ENCODE measurements at regions not wholly inside any gene's neighbourhood (a gene's known extent, or its start where the extent isn't known, plus 50 kb on each side); places are given as distances from the start of the nearest gene placed in this dataset.
A peak's percentile ranks its signal among the peaks of the same experiment; 100 is the strongest.

DNA sequence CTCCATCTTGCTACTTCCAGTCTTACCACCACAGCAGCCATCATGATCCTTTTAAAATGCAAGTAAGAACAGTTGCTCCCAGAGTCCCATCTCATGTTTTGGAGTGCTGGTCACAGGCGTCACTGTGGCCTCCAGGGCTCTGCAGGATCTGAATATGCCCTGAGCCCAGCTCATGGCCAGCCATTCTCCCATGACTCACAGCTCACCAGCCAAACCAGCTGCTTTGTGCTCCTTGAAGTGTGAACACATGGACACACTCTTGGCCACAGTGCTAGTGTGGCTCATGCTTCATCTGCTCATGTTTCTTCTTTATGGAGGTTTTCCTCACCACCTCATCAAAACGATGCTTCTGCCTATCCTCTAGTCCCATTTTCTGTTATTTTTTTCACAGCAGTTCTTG lies 466.5 kb downstream of the UQCRFS1 start:
- H3K36me3 ChIP-seq (ENCODE audit: insufficient read depth, low read length), result no peaks in the 10 kb centered on the region
- H3K4me3 ChIP-seq (ENCODE audit: low read depth in 1 of 2, low read length in 2 of 2), result no peak overlapping the region
- H3K27me3 ChIP-seq (ENCODE audit: control insufficient read depth in 1 of 2, insufficient read depth in 2 of 2, low read length in 2 of 2), result no peaks in the 10 kb centered on the region
- no peaks in the 10 kb centered on the region for H3K9me3 ChIP-seq (ENCODE audit: low read length)
- H3K4me1 ChIP-seq (ENCODE audit: insufficient read depth, low read length), result no peaks in the 10 kb centered on the region
- H3K27ac ChIP-seq (ENCODE audit: low read depth, low read length), result no peak overlapping the region
- H3K9ac ChIP-seq (ENCODE audit: low read length), result no peak overlapping the region

DNA sequence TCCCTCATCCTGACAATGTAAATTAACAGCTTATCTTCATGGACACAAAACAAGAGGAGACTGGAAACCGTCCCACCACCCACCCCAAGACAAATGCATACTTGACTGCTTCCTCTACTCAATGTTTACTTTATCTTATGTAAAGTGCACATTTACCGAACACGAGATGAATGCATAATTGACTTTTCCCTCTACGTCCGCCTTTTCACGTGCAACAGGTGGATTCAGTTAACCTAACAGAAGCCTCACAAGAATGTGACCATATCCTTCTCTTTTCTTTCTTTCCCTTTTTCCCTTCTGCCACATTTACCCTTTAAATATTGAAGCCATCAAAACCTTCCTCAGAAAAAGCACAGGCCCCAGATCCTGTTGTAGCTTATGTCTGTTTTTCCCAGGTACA lies 468.0 kb downstream of the UQCRFS1 start:
- Histone ChIP-seq H3K4me1 (ENCODE audit: insufficient read depth, low read length) (no peaks in the 10 kb centered on the region), H3K27me3 (ENCODE audit: control insufficient read depth in 1 of 2, insufficient read depth in 2 of 2, low read length in 2 of 2) (no peaks in the 10 kb centered on the region), H3K36me3 (ENCODE audit: insufficient read depth, low read length) (no peaks in the 10 kb centered on the region), H3K9ac (ENCODE audit: low read length) (no peak overlapping the region), H3K4me3 (ENCODE audit: low read depth in 1 of 2, low read length in 2 of 2) (no peak overlapping the region), H3K9me3 (ENCODE audit: low read length) (no peaks in the 10 kb centered on the region), H3K27ac (ENCODE audit: low read depth, low read length) (no peak overlapping the region)

DNA sequence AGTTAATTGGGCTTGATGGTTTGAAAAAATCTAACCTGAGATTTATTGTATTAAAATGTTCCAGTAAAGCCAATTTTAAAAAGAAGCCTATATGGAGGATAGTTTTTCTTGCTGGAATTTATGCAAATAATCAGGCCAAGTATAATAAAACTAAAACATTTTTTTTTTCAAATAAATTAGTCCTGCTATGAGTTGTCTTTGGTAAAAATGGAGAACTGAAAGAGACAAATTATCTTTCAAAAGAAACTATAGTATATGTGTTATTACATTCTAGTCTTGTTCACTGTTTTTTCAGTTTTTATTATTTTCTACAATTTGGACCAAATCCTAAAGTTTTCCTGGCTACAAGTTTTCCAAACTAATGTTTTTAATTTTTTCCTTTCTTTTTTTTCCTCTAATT lies 468.9 kb downstream of the UQCRFS1 start:
- no peak overlapping the region for H3K9ac ChIP-seq (ENCODE audit: low read length)
- no peaks in the 10 kb centered on the region for H3K4me1 ChIP-seq (ENCODE audit: insufficient read depth, low read length)
- no peaks in the 10 kb centered on the region for H3K27me3 ChIP-seq (ENCODE audit: control insufficient read depth in 1 of 2, insufficient read depth in 2 of 2, low read length in 2 of 2)
- H3K27ac ChIP-seq (ENCODE audit: low read depth, low read length), result no peak overlapping the region
- H3K36me3 ChIP-seq (ENCODE audit: insufficient read depth, low read length), result no peaks in the 10 kb centered on the region
- H3K9me3 ChIP-seq (ENCODE audit: low read length), result no peaks in the 10 kb centered on the region
- no peak overlapping the region for H3K4me3 ChIP-seq (ENCODE audit: low read depth in 1 of 2, low read length in 2 of 2)

DNA sequence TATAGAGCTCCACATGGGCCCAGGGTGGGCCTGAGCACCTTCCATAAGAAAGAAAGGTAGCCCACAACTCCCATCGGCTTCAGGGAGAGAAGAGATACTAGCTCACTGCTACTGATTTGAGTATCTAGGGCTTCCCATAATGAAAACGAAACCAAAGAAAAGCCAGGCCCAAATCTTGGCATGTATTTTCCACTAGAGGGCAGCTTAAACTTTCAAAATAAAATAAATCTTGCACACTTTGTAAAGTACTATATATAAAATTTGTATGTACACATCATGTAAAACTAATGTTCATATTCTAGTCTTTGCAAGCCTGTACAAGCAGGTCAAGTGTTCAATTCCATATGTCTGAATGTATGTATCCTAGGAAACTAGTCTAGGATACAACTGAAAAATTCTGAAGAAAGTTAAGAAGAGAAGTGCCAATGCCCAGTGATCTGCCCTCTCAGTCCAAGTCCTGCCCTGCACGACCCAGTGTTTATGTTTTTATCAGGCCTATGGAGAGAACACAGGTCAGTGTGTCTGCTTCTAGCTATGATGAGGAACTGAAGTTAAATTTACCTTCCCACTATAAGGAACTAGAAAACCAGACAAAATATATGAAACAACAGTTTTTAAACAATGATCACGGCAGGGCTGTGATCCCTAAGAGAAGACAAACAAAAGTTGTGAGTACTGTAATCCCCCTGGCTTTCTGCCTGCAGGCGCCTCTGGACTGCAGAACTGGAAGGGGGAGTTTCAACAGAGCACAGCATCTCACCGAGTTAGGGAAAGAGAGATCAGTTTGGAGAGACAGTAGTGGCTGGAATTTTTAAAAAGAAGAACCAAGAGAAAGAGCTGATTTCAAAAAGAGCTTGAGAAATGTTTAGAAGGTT lies 475.7 kb downstream of the UQCRFS1 start:
- Histone ChIP-seq H3K9me3 (ENCODE audit: low read length) (no peaks in the 10 kb centered on the region), H3K27ac (ENCODE audit: low read depth, low read length) (peak overlapping the region; percentile 1), H3K27me3 (ENCODE audit: control insufficient read depth in 1 of 2, insufficient read depth in 2 of 2, low read length in 2 of 2) (no peaks in the 10 kb centered on the region), H3K36me3 (ENCODE audit: insufficient read depth, low read length) (no peaks in the 10 kb centered on the region), H3K4me1 (ENCODE audit: insufficient read depth, low read length) (peaks cover 6% of the 10 kb centered on the region), H3K4me3 (ENCODE audit: low read depth in 1 of 2, low read length in 2 of 2) (peak overlapping the region; percentile 2 to 20), H3K9ac (ENCODE audit: low read length) (no peak overlapping the region)

DNA sequence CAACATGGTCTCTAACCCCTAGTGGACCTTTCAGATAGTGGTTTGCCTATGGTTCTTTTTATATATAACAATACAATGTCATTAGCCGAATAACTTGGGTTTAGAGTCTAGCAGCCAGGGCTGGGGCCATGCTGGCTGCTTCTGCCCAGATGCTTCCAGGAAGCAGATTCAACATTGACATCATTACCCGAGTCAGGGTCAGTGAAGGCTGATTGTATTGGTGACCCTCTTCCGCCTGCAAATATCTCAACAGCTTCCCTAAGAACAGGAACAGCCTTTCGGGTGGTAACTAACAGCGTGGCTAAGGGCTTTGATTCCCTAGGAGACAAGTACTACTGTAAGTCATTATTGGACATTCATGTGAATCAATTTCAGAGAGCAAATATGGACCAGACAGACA lies 476.4 kb downstream of the UQCRFS1 start:
- Histone ChIP-seq H3K27ac (ENCODE audit: low read depth, low read length) (no peak overlapping the region), H3K4me3 (ENCODE audit: low read depth in 1 of 2, low read length in 2 of 2) (peak overlapping the region; percentile 2 to 20), H3K4me1 (ENCODE audit: insufficient read depth, low read length) (peaks cover 6% of the 10 kb centered on the region), H3K36me3 (ENCODE audit: insufficient read depth, low read length) (no peaks in the 10 kb centered on the region), H3K27me3 (ENCODE audit: control insufficient read depth in 1 of 2, insufficient read depth in 2 of 2, low read length in 2 of 2) (no peaks in the 10 kb centered on the region), H3K9ac (ENCODE audit: low read length) (no peak overlapping the region), H3K9me3 (ENCODE audit: low read length) (no peaks in the 10 kb centered on the region)

DNA sequence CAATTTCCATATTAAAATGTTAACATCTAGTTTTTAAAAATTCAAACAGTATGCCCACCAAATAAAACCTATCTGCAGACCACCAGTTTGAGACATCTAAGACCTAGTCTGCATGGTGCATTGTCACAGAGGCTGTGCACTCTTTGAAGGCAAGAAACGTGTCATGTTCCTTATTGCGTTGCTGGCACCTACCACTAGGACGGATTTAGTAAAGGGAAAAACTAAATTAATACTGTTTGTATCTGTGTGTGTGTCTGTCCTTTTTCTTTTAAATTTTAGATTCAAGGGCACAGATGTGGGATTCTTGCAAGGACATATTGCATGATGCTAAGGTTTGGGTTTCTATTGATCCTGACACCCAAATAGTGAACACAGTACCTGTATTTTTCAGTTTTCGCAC lies 481.4 kb downstream of the UQCRFS1 start:
- H3K27ac ChIP-seq (ENCODE audit: low read depth, low read length), result no peak overlapping the region
- H3K9ac ChIP-seq (ENCODE audit: low read length), result no peak overlapping the region
- no peaks in the 10 kb centered on the region for H3K9me3 ChIP-seq (ENCODE audit: low read length)
- H3K36me3 ChIP-seq (ENCODE audit: insufficient read depth, low read length), result no peaks in the 10 kb centered on the region
- peaks cover 19 to 23% of the 10 kb centered on the region in 2 donors for H3K27me3 ChIP-seq (ENCODE audit: control insufficient read depth in 1 of 2, insufficient read depth in 2 of 2, low read length in 2 of 2)
- H3K4me3 ChIP-seq (ENCODE audit: low read depth in 1 of 2, low read length in 2 of 2), result no peak overlapping the region
- H3K4me1 ChIP-seq (ENCODE audit: insufficient read depth, low read length), result no peaks in the 10 kb centered on the region

DNA sequence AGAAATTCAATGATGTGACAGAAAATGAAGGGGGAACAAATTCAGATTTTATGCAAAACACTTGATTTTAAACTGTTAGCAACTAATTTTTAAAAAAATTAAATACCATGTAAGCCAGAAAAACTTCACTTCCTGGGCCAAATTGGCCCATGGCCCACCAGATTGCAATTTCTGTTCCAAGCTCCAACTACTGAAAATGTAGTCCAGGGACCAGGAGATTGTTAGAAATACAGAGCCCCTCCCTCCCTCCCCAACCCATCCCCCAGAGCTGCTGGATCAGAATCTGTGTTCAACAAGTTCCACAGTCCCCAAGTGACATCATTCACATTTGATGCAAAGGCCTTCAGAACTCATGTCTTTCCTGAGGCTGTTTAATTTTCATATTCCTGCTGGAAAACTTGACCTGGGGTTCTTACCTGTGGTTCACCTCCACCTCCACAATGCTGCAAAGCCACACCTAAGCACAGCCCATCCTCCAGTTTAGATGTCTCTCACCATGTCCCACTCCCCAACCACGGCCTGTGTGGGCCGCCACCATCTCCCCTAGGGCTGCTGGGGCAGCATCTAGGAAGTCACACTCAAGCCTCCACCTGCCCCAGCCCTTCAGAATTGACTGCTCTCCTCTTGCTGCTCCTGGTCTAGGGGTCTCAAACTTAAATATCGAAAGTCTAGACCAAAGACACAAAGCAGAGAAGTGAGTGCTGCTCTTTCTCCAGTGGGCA lies 482.0 kb downstream of the UQCRFS1 start:
- Histone ChIP-seq H3K27me3 (ENCODE audit: control insufficient read depth in 1 of 2, insufficient read depth in 2 of 2, low read length in 2 of 2) (peaks cover 19 to 23% of the 10 kb centered on the region in 2 donors), H3K36me3 (ENCODE audit: insufficient read depth, low read length) (no peaks in the 10 kb centered on the region), H3K4me1 (ENCODE audit: insufficient read depth, low read length) (no peaks in the 10 kb centered on the region)

GRCh38 chr19:28727480-28728159 lies 485.3 kb downstream of the UQCRFS1 start:
- no peak overlapping the region for H3K27ac ChIP-seq (ENCODE audit: low read depth, low read length)
- H3K4me3 ChIP-seq (ENCODE audit: low read depth in 1 of 2, low read length in 2 of 2), result no peak overlapping the region
- H3K36me3 ChIP-seq (ENCODE audit: insufficient read depth, low read length), result no peaks in the 10 kb centered on the region
- no peaks in the 10 kb centered on the region for H3K4me1 ChIP-seq (ENCODE audit: insufficient read depth, low read length)
- H3K9ac ChIP-seq (ENCODE audit: low read length), result no peak overlapping the region
- no peaks in the 10 kb centered on the region for H3K9me3 ChIP-seq (ENCODE audit: low read length)
- peaks cover 19 to 23% of the 10 kb centered on the region in 2 donors for H3K27me3 ChIP-seq (ENCODE audit: control insufficient read depth in 1 of 2, insufficient read depth in 2 of 2, low read length in 2 of 2)

More for the DNA sequence above, 482.0 kb downstream of the UQCRFS1 start:
- H3K9me3 ChIP-seq (ENCODE audit: low read length), result no peaks in the 10 kb centered on the region
- no peak overlapping the region for H3K4me3 ChIP-seq (ENCODE audit: low read depth in 1 of 2, low read length in 2 of 2)
- no peak overlapping the region for H3K27ac ChIP-seq (ENCODE audit: low read depth, low read length)
- H3K9ac ChIP-seq (ENCODE audit: low read length), result no peak overlapping the region

DNA sequence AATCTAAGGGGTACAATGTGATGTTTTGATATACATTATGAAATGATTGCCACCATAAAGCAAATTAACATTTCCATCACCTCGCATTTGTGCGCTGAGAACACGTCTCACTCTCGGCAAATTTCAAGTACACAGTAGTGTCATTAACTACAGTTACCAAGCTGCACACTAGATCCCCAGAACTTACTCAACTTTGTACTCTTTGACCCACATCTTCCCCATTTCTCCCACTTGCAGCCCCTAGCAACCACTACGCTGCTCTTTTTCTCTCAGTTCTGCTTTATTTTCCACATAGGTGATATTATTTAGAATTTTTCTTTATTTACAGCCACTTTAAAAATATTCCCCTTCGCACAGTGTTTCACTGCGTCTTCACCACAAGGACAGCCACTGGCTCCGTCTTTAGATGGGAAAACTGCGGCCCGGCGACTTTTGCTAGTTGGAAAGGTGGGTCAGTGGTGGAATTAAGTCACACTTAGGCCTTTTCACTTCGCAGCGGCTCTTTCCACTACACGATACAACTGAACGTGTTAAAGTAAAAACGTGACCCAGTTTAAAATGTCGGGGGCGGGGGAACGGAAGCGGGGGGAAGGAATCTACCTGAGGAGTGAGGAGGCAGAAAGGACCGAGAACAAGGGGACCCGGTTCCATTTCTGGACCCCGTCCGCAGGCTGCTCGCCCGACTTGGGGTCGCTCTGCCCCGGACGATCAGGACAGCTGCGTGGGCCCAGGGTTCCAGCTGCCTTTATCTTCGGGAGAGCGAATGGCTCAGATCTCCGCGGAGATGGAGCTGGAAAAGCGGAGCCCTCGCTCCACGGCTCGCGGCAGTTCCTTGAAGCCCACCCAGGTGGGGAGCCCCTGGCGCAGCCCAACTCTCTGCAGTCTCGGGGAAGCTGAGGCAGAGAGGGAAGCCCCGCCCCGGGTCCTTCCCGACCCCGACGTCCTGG lies 486.1 kb downstream of the UQCRFS1 start:
- Histone ChIP-seq H3K36me3 (ENCODE audit: insufficient read depth, low read length) (no peaks in the 10 kb centered on the region), H3K27ac (ENCODE audit: low read depth, low read length) (no peak overlapping the region), H3K27me3 (ENCODE audit: control insufficient read depth in 1 of 2, insufficient read depth in 2 of 2, low read length in 2 of 2) (peaks cover 19 to 23% of the 10 kb centered on the region in 2 donors), H3K9ac (ENCODE audit: low read length) (no peak overlapping the region), H3K4me1 (ENCODE audit: insufficient read depth, low read length) (no peaks in the 10 kb centered on the region), H3K4me3 (ENCODE audit: low read depth in 1 of 2, low read length in 2 of 2) (no peak overlapping the region), H3K9me3 (ENCODE audit: low read length) (no peaks in the 10 kb centered on the region)

GRCh38 chr19:28718909-28719308 lies 494.0 kb downstream of the UQCRFS1 start:
- Histone ChIP-seq H3K9ac (ENCODE audit: low read length) (no peak overlapping the region), H3K36me3 (ENCODE audit: insufficient read depth, low read length) (no peaks in the 10 kb centered on the region), H3K4me3 (ENCODE audit: low read depth in 1 of 2, low read length in 2 of 2) (no peak overlapping the region), H3K9me3 (ENCODE audit: low read length) (no peaks in the 10 kb centered on the region), H3K4me1 (ENCODE audit: insufficient read depth, low read length) (no peaks in the 10 kb centered on the region), H3K27me3 (ENCODE audit: control insufficient read depth in 1 of 2, insufficient read depth in 2 of 2, low read length in 2 of 2) (no peaks in the 10 kb centered on the region), H3K27ac (ENCODE audit: low read depth, low read length) (no peak overlapping the region)
